WTC11 (cell line): ENCODE measurements at regions not wholly inside any gene's neighbourhood (a gene's known extent, or its start where the extent isn't known, plus 50 kb on each side); places are given as distances from the start of the nearest gene placed in this dataset.

Experiments
- CREM ChIP-seq: sonication (generic); formaldehyde crosslinking; IDR thresholded peaks from 2 replicates; pipeline ENCODE4 v1.8.1; 2022; ENCODE audit warnings: mild to moderate bottlenecking, missing genetic modification reagents, moderate library complexity
- TF ChIP-seq, protein P1 (sequence below): fragments of 200-600 bp; IDR thresholded peaks from 2 replicates; pipeline ENCODE4 v1.8.0; 2022; ENCODE audit warnings: antibody characterized with exemption

DNA sequence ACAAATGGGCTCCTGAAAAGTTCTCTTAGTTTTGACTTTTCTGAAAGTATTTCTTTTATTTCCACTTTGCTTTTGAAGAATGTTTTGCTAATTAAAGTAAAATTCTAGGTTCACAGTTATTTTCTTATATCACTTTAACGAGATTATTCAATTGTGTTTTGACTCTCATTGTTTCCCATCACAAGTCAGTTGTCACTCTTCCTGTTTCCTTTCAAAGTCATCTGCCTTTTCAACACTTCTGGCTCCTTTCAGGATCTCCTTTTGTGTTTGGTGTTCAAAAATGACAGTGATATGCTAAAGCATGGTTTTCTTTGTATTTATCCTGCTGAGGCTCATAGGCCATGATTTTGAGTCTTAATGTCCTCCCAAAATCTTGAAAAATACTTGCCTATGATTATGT, 235.4 kb upstream of the TAS2R1 start:
- TF ChIP-seq, protein P1, sequence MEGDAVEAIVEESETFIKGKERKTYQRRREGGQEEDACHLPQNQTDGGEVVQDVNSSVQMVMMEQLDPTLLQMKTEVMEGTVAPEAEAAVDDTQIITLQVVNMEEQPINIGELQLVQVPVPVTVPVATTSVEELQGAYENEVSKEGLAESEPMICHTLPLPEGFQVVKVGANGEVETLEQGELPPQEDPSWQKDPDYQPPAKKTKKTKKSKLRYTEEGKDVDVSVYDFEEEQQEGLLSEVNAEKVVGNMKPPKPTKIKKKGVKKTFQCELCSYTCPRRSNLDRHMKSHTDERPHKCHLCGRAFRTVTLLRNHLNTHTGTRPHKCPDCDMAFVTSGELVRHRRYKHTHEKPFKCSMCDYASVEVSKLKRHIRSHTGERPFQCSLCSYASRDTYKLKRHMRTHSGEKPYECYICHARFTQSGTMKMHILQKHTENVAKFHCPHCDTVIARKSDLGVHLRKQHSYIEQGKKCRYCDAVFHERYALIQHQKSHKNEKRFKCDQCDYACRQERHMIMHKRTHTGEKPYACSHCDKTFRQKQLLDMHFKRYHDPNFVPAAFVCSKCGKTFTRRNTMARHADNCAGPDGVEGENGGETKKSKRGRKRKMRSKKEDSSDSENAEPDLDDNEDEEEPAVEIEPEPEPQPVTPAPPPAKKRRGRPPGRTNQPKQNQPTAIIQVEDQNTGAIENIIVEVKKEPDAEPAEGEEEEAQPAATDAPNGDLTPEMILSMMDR, result no peak
- no peak for TF ChIP-seq CREM (CRISPR knock-in tag)
